H1 (cell line): ENCODE measurements at regions not wholly inside any gene's neighbourhood (a gene's known extent, or its start where the extent isn't known, plus 50 kb on each side); places are given as distances from the start of the nearest gene placed in this dataset.

Experiments used
- CBX8 ChIP-seq: fragments of 300-800, 300-1000 bp; sonication (generic); IDR thresholded peaks from 2 replicates; pipeline ENCODE4 v1.7.1; 2016; ENCODE audit warnings: low read depth, low read length, borderline replicate concordance
- CHD2 ChIP-seq: IDR thresholded peaks from 2 replicates; pipeline ENCODE4 v1.6.1; 2012; ENCODE audit warnings: low read length, improper control_type of control experiment
- CTBP2 ChIP-seq: IDR thresholded peaks from 2 replicates; pipeline ENCODE4 v1.7.0; 2011; ENCODE audit warnings: borderline replicate concordance, mild to moderate bottlenecking, moderate library complexity, mixed read lengths, low read length; ENCODE audit not compliant: insufficient read depth, insufficient read length
- KDM1A ChIP-seq: fragments of 200-600, 300-600 bp; sonication (generic); IDR thresholded peaks from 2 replicates; pipeline ENCODE4 v1.7.1; 2016; ENCODE audit warnings: mild to moderate bottlenecking, low read length, borderline replicate concordance
- POLR2AphosphoS5 ChIP-seq: IDR thresholded peaks from 2 replicates; pipeline ENCODE4 v1.6.1; 2011; ENCODE audit warnings: low read depth, low read length
- POU5F1 ChIP-seq: IDR thresholded peaks from 2 replicates; pipeline ENCODE4 v1.6.1; 2011; ENCODE audit warnings: low read depth, mild to moderate bottlenecking, low read length, moderate library complexity
- SIN3A ChIP-seq, 2 experiments: IDR thresholded peaks in 1 of 2; conservative IDR thresholded peaks in 1 of 2; 2 replicates each; pipeline ENCODE4 v1.6.1; 2011 to 2012; ENCODE audit warnings: low read length in 2 of 2, improper control_type of control experiment in 1 of 2, low read depth in 1 of 2, mild to moderate bottlenecking in 1 of 2
- SP1 ChIP-seq: IDR thresholded peaks from 2 replicates; pipeline ENCODE4 v1.6.1; 2011; ENCODE audit warnings: low read depth, low read length
- SRF ChIP-seq: IDR thresholded peaks from 2 replicates; pipeline ENCODE4 v1.6.1; 2011; ENCODE audit warnings: mild to moderate bottlenecking, low read depth, low read length, moderate library complexity
- TEAD4 ChIP-seq: IDR thresholded peaks from 2 replicates; pipeline ENCODE4 v1.6.1; 2012; ENCODE audit warnings: low read depth, low read length, inconsistent platforms, mixed read lengths
- YY1 ChIP-seq: IDR thresholded peaks from 2 replicates; pipeline ENCODE4 v1.6.1; 2011; ENCODE audit warnings: low read depth, mild to moderate bottlenecking, low read length
- TF ChIP-seq, protein P1 (sequence below), 3 experiments: IDR thresholded peaks; 1 replicate in 2 of 3; 2 replicates in 1 of 3; pipeline versions ENCODE4 v1.5.1 to v1.6.1; 2011; ENCODE audit warnings: low read length in 3 of 3, mild to moderate bottlenecking in 3 of 3, inconsistent platforms in 2 of 3, low read depth in 1 of 3, moderate library complexity in 1 of 3; ENCODE audit not compliant: insufficient read depth in 1 of 3; ENCODE audit errors: control extremely low read depth in 1 of 3
- TF ChIP-seq, protein P2 (sequence below): IDR thresholded peaks from 2 replicates; pipeline ENCODE4 v1.6.1; 2012; ENCODE audit warnings: inconsistent platforms

DNA sequence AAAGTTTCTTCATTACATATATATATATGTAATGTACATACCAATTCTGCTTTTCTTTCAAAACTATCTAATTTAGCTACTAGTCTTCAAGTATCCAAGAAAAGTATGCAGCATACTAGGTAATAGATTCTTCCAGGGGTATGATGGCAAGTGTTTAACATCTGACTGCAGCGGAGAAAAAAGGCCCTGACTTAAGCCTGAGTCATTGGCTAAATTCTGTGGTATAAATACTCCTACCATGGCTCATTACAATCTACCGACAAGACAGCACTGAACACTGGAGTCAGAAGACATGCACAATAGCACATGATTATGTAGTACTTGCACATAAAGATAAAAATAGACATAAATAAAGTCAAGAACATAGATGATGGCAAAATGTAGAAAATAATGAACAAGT lies 439.9 kb downstream of the BRINP1 start:
- TF ChIP-seq, protein P1, sequence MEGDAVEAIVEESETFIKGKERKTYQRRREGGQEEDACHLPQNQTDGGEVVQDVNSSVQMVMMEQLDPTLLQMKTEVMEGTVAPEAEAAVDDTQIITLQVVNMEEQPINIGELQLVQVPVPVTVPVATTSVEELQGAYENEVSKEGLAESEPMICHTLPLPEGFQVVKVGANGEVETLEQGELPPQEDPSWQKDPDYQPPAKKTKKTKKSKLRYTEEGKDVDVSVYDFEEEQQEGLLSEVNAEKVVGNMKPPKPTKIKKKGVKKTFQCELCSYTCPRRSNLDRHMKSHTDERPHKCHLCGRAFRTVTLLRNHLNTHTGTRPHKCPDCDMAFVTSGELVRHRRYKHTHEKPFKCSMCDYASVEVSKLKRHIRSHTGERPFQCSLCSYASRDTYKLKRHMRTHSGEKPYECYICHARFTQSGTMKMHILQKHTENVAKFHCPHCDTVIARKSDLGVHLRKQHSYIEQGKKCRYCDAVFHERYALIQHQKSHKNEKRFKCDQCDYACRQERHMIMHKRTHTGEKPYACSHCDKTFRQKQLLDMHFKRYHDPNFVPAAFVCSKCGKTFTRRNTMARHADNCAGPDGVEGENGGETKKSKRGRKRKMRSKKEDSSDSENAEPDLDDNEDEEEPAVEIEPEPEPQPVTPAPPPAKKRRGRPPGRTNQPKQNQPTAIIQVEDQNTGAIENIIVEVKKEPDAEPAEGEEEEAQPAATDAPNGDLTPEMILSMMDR (IDR thresholded peaks at IDR 0.05; ENCODE audit: control extremely low read depth in 1 of 3, insufficient read depth in 1 of 3, low read depth in 1 of 3, low read length in 3 of 3) = no peak
- no peak for TF ChIP-seq CBX8
- TF ChIP-seq POLR2AphosphoS5 = no peak
- TF ChIP-seq SRF = no peak
- TF ChIP-seq CHD2 = no peak
- no peak for TF ChIP-seq KDM1A
- TF ChIP-seq TEAD4 = no peak
- no peak for TF ChIP-seq SP1
- TF ChIP-seq SIN3A (conservative IDR thresholded peaks at IDR 0.05 in 1 of 2, IDR thresholded peaks at IDR 0.05 in 1 of 2; ENCODE audit: low read depth in 1 of 2, low read length in 2 of 2) = no peak
- TF ChIP-seq YY1 = no peak
- TF ChIP-seq CTBP2 = no peak
- no peak for TF ChIP-seq POU5F1
- TF ChIP-seq, protein P2, sequence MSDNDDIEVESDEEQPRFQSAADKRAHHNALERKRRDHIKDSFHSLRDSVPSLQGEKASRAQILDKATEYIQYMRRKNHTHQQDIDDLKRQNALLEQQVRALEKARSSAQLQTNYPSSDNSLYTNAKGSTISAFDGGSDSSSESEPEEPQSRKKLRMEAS = no peak
